Bronchial epithelial cell (primary cell): ENCODE measurements at regions not wholly inside any gene's neighbourhood (a gene's known extent, or its start where the extent isn't known, plus 50 kb on each side); places are given as distances from the start of the nearest gene placed in this dataset.

Source experiments
- DNase-seq: peaks from one replicate; pipeline ENCODE4 v3.0.0-alpha.2; 2010; ENCODE audit warnings: low read depth
- FAIRE-seq: peaks from 2 replicates; lab custom pipeline; 2011; peaks lifted over from hg19 to GRCh38; lab: Jason Lieb, UNC
- H3K27me3 ChIP-seq: 2 replicates; pipeline ENCODE4 v1.5.1; 2011; ENCODE audit warnings: low read length; ENCODE audit not compliant: control insufficient read depth, insufficient read depth
- H3K36me3 ChIP-seq: 2 replicates; pipeline ENCODE4 v1.5.1; 2011; ENCODE audit warnings: low read length; ENCODE audit not compliant: control insufficient read depth, insufficient read depth
- H3K4me3 ChIP-seq: 2 replicates; pipeline ENCODE4 v1.5.1; 2011; ENCODE audit warnings: mild to moderate bottlenecking, low read depth, low read length, control low read depth
- CTCF ChIP-seq: IDR thresholded peaks from 2 replicates; pipeline ENCODE4 v1.5.1; 2011; ENCODE audit warnings: mild to moderate bottlenecking, moderate library complexity, low read length, control low read depth, inconsistent platforms; ENCODE audit not compliant: insufficient read depth, severe bottlenecking

GRCh38 chr14:30118992-30119640, 191.5 kb upstream of the PRKD1 start:
- H3K4me3 ChIP-seq, result no peak overlapping the region
- no peaks in the 10 kb centered on the region for H3K27me3 ChIP-seq
- no peak for TF ChIP-seq CTCF
- no peaks in the 10 kb centered on the region for H3K36me3 ChIP-seq
- DNase-seq, result no peak
- no peak for FAIRE-seq

DNA sequence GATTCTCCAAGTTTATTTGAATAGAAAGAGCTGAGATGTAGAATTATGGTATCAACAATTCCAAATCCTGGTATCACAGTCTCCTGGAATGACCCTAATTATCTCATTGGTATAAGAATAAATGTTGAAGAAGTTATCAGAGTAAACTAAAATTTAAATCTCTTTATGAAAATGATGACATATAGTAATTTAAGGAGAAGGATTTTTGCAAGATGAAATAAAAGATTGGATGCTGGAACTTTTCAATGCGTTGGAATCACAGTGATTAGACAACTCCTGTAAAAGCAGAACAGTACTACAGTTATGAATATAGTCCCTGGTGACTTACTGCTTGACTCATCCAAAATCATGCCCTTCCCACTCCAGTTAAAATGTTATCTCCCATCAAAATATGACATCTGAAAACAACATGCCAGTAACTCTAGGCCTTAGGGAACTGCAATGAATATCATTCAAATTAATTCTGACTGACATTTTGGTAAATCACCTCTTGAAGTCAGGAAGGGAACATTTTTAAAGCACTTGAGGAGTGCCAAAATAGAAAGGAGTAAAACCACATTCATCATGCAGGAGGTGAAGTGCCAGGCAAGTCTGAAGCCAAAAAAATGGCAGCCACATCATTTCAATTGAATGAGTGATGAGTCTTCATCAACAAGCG, 197.8 kb upstream of the PRKD1 start:
- no peaks in the 10 kb centered on the region for H3K27me3 ChIP-seq
- no peak for TF ChIP-seq CTCF
- no peak for DNase-seq
- H3K4me3 ChIP-seq, result no peak overlapping the region
- FAIRE-seq, result no peak
- H3K36me3 ChIP-seq, result no peaks in the 10 kb centered on the region

GRCh38 chr14:30129807-30130206, 202.2 kb upstream of the PRKD1 start:
- FAIRE-seq (peak; percentile 50), DNase-seq (no peak)
- TF ChIP-seq CTCF, result no peak
- H3K27me3 ChIP-seq, result no peaks in the 10 kb centered on the region
- no peaks in the 10 kb centered on the region for H3K36me3 ChIP-seq
- H3K4me3 ChIP-seq, result no peak overlapping the region

GRCh38 chr14:30131581-30132097, 204.0 kb upstream of the PRKD1 start:
- Histone ChIP-seq H3K27me3 (no peaks in the 10 kb centered on the region), H3K4me3 (no peak overlapping the region), H3K36me3 (no peaks in the 10 kb centered on the region)
- FAIRE-seq, result no peak
- no peak for DNase-seq
- TF ChIP-seq CTCF, result no peak

DNA sequence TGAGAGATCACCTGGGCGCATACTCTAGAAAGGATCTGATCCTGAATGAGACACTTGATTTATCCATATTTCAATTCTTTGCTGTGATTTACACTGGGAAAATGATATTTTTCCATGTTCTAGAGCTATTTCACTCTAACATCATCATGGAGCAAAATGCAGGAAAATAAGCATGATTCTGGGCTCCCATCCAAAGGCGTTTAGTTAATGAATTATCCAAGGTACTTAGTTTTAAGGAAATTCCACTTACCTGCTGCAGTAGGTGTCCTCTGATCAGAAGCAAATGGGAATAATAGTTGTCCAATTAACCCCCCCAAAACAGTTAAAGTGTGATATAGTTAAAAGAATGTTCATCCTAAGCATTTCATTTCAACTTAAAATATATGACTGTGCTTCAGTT, 204.5 kb upstream of the PRKD1 start:
- FAIRE-seq, result no peak

More for the DNA sequence above, 204.5 kb upstream of the PRKD1 start:
- Histone ChIP-seq H3K27me3 (no peaks in the 10 kb centered on the region), H3K36me3 (no peaks in the 10 kb centered on the region), H3K4me3 (no peak overlapping the region)
- no peak for DNase-seq
- no peak for TF ChIP-seq CTCF
